ENCODE measurements at regions not wholly inside any gene's neighbourhood (a gene's known extent, or its start where the extent isn't known, plus 50 kb on each side); places are given as distances from the start of the nearest gene placed in this dataset.
"Not testable (repeated sequence)": the region's sequence is repeated elsewhere in the genome, so short reads cannot be mapped to it uniquely, and the experiment has no call there.

- no peak for DNase-seq (ENCODE audit: low spot score)
- in situ Hi-C loops (cut with MboI; ENCODE audit: low pct_unique_long_range_greater_than_20kb, low sequenced_read_pairs, unreplicated experiment) = no loop called here
Observed at GRCh38 chr3:26308454-26308853, 314.1 kb upstream of the LRRC3B start.

GRCh38 chr3:26309536-26309935 lies 313.0 kb upstream of the LRRC3B start:
- in situ Hi-C loops (cut with MboI; ENCODE audit: low pct_unique_long_range_greater_than_20kb, low sequenced_read_pairs, unreplicated experiment); DNase-seq (ENCODE audit: low spot score): not testable (repeated sequence)

More at GRCh38 chr3:26308454-26308853, 314.1 kb upstream of the LRRC3B start:
- TF ChIP-seq, protein P1, sequence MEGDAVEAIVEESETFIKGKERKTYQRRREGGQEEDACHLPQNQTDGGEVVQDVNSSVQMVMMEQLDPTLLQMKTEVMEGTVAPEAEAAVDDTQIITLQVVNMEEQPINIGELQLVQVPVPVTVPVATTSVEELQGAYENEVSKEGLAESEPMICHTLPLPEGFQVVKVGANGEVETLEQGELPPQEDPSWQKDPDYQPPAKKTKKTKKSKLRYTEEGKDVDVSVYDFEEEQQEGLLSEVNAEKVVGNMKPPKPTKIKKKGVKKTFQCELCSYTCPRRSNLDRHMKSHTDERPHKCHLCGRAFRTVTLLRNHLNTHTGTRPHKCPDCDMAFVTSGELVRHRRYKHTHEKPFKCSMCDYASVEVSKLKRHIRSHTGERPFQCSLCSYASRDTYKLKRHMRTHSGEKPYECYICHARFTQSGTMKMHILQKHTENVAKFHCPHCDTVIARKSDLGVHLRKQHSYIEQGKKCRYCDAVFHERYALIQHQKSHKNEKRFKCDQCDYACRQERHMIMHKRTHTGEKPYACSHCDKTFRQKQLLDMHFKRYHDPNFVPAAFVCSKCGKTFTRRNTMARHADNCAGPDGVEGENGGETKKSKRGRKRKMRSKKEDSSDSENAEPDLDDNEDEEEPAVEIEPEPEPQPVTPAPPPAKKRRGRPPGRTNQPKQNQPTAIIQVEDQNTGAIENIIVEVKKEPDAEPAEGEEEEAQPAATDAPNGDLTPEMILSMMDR (IDR thresholded peaks at IDR 0.05; ENCODE audit: extremely low read depth, insufficient read depth, missing control alignments) = no peak

GRCh38 chr3:26312816-26313215 lies 309.8 kb upstream of the LRRC3B start:
- no peak for DNase-seq (ENCODE audit: low spot score)
- TF ChIP-seq, protein P1 (IDR thresholded peaks at IDR 0.05; ENCODE audit: extremely low read depth, insufficient read depth, missing control alignments) = no peak
- in situ Hi-C loops (cut with MboI; ENCODE audit: low pct_unique_long_range_greater_than_20kb, low sequenced_read_pairs, unreplicated experiment) = no loop called here

DNA sequence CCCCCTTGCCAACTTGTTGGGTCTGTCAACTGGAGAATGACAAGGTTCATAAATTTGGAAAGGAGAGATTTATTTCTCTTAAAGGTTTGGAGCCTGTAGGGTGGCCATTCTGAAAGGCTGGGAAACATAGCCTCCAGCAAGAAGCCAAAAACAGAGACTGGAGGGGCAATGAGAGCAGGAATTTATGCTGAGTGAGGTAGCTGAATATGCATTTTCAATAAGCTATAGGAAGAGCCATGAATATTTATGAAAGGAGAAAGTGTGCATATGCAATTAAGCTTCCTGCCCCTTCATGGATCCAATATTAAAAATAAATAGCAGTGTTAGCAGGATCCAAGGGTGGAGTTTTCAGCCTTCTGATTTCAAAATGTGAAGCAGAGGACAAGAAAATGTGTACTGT lies 306.1 kb upstream of the LRRC3B start:
- no peak for DNase-seq (ENCODE audit: low spot score)
- in situ Hi-C loops (cut with MboI; ENCODE audit: low pct_unique_long_range_greater_than_20kb, low sequenced_read_pairs, unreplicated experiment) = no loop called here
- TF ChIP-seq, protein P1 (IDR thresholded peaks at IDR 0.05; ENCODE audit: extremely low read depth, insufficient read depth, missing control alignments) = no peak

DNA sequence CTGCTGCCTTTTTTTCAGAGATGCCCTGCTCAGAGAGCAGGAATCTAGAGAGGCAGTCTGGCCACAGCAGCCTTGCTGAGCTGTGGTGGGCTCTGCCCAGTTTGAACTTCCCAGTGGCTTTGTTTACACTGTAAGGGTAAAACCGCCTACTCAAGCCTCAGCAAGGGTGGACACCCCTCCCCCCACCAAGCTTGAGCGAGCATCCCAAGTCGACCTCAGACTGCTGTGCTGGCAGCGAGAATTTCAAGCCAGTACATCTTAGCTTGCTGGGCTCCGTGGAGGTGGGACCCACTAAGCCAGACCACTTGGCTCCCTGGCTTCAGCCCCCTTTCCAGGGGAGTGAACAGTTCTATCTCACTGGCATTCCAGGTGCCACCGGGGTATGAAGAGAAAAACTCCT lies 298.8 kb upstream of the LRRC3B start:
- in situ Hi-C loops (cut with MboI; ENCODE audit: low pct_unique_long_range_greater_than_20kb, low sequenced_read_pairs, unreplicated experiment); DNase-seq (ENCODE audit: low spot score): not testable (repeated sequence)

GRCh38 chr3:26340001-26340400 lies 282.6 kb upstream of the LRRC3B start:
- TF ChIP-seq, protein P1 (IDR thresholded peaks at IDR 0.05; ENCODE audit: extremely low read depth, insufficient read depth, missing control alignments) = no peak
- DNase-seq (ENCODE audit: low spot score) = no peak
- in situ Hi-C loops (cut with MboI; ENCODE audit: low pct_unique_long_range_greater_than_20kb, low sequenced_read_pairs, unreplicated experiment) = no loop called here

GRCh38 chr3:26343647-26344046 lies 278.9 kb upstream of the LRRC3B start:
- no peak for DNase-seq (ENCODE audit: low spot score)
- in situ Hi-C loops (cut with MboI; ENCODE audit: low pct_unique_long_range_greater_than_20kb, low sequenced_read_pairs, unreplicated experiment) = no loop called here
- TF ChIP-seq, protein P1 (IDR thresholded peaks at IDR 0.05; ENCODE audit: extremely low read depth, insufficient read depth, missing control alignments) = no peak

DNA sequence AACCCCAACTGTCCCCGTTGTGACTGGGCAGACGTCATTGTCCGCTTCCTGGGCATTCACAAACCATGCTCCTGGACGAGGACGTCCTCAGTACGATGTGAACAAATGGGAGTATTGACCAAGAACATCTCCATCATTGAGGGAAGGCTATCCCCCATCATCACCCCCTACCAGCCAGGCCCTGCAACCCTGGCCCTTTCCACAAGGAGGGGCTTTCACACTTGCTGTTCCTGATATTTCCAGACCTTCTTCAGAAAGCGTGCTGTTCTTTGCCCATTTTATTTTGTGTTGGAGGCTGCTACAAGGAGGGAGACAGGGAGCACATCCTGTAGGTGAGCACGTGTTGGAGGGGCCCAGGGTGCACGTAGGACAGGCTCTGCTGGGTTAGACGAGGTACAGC lies 277.0 kb upstream of the LRRC3B start:
- DNase-seq (ENCODE audit: low spot score) = no peak
- in situ Hi-C loops (cut with MboI; ENCODE audit: low pct_unique_long_range_greater_than_20kb, low sequenced_read_pairs, unreplicated experiment) = no loop called here
- TF ChIP-seq, protein P1 (IDR thresholded peaks at IDR 0.05; ENCODE audit: extremely low read depth, insufficient read depth, missing control alignments) = no peak

Measured in GM13977 (cell line).